ENCODE measurements at regions not wholly inside any gene's neighbourhood (a gene's known extent, or its start where the extent isn't known, plus 50 kb on each side); places are given as distances from the start of the nearest gene placed in this dataset.

GRCh38 chr2:49585921-49586320 lies 431.6 kb upstream of the FSHR start:
- no peak for TF ChIP-seq CTCF (IDR thresholded peaks at IDR 0.05; ENCODE audit: unreplicated experiment in 3 of 3)

GRCh38 chr2:49582946-49583345 lies 428.6 kb upstream of the FSHR start:
- Mint-ChIP-seq H3K27ac (no peak overlapping the region), H3K36me3 (ENCODE audit: low read depth) (no peaks in the 10 kb centered on the region), H3K4me1 (peaks cover 21% of the 10 kb centered on the region), H3K4me3 (no peak overlapping the region), H3K9me3 (peaks cover 2% of the 10 kb centered on the region), H3K27me3 (ENCODE audit: low read depth) (no peaks in the 10 kb centered on the region)
- TF ChIP-seq CTCF (IDR thresholded peaks at IDR 0.05; ENCODE audit: unreplicated experiment in 3 of 3), result no peak

More at GRCh38 chr2:49585921-49586320, 431.6 kb upstream of the FSHR start:
- H3K27me3 Mint-ChIP-seq (ENCODE audit: low read depth), result no peaks in the 10 kb centered on the region
- H3K4me3 Mint-ChIP-seq, result no peak overlapping the region
- no peak overlapping the region for H3K27ac Mint-ChIP-seq
- peaks cover 6% of the 10 kb centered on the region for H3K9me3 Mint-ChIP-seq
- peaks cover 21% of the 10 kb centered on the region for H3K4me1 Mint-ChIP-seq
- H3K36me3 Mint-ChIP-seq (ENCODE audit: low read depth), result no peaks in the 10 kb centered on the region

GRCh38 chr2:49577041-49577440 lies 422.7 kb upstream of the FSHR start:
- no peak for TF ChIP-seq CTCF (IDR thresholded peaks at IDR 0.05; ENCODE audit: unreplicated experiment in 3 of 3)
- H3K27ac Mint-ChIP-seq, result no peak overlapping the region
- H3K4me3 Mint-ChIP-seq, result no peak overlapping the region
- H3K9me3 Mint-ChIP-seq, result no peaks in the 10 kb centered on the region
- H3K4me1 Mint-ChIP-seq, result no peaks in the 10 kb centered on the region
- H3K36me3 Mint-ChIP-seq (ENCODE audit: low read depth), result no peaks in the 10 kb centered on the region
- no peaks in the 10 kb centered on the region for H3K27me3 Mint-ChIP-seq (ENCODE audit: low read depth)

GRCh38 chr2:49569176-49569575 lies 414.9 kb upstream of the FSHR start:
- Mint-ChIP-seq H3K4me3 (no peak overlapping the region), H3K27ac (no peak overlapping the region), H3K4me1 (no peaks in the 10 kb centered on the region), H3K9me3 (no peaks in the 10 kb centered on the region), H3K36me3 (ENCODE audit: low read depth) (no peaks in the 10 kb centered on the region), H3K27me3 (ENCODE audit: low read depth) (peaks cover 4% of the 10 kb centered on the region)
- TF ChIP-seq CTCF (IDR thresholded peaks at IDR 0.05; ENCODE audit: unreplicated experiment in 3 of 3), result no peak

GRCh38 chr2:49567811-49568600 lies 413.7 kb upstream of the FSHR start:
- Mint-ChIP-seq H3K4me1 (no peaks in the 10 kb centered on the region), H3K4me3 (no peak overlapping the region), H3K27me3 (ENCODE audit: low read depth) (peaks cover 4% of the 10 kb centered on the region), H3K9me3 (no peaks in the 10 kb centered on the region), H3K27ac (no peak overlapping the region), H3K36me3 (ENCODE audit: low read depth) (no peaks in the 10 kb centered on the region)
- no peak for TF ChIP-seq CTCF (IDR thresholded peaks at IDR 0.05; ENCODE audit: unreplicated experiment in 3 of 3)

GRCh38 chr2:49567021-49567420 lies 412.7 kb upstream of the FSHR start:
- H3K4me3 Mint-ChIP-seq, result no peak overlapping the region
- TF ChIP-seq CTCF (IDR thresholded peaks at IDR 0.05; ENCODE audit: unreplicated experiment in 3 of 3), result no peak
- no peaks in the 10 kb centered on the region for H3K4me1 Mint-ChIP-seq
- H3K27ac Mint-ChIP-seq, result no peak overlapping the region
- H3K27me3 Mint-ChIP-seq (ENCODE audit: low read depth), result peaks cover 7% of the 10 kb centered on the region
- no peaks in the 10 kb centered on the region for H3K9me3 Mint-ChIP-seq
- H3K36me3 Mint-ChIP-seq (ENCODE audit: low read depth), result no peaks in the 10 kb centered on the region
